ENCODE measurements at regions not wholly inside any gene's neighbourhood (a gene's known extent, or its start where the extent isn't known, plus 50 kb on each side); places are given as distances from the start of the nearest gene placed in this dataset.
A peak's percentile ranks its signal among the peaks of the same experiment; 100 is the strongest.

- TF ChIP-seq NCOA1 (IDR thresholded peaks at IDR 0.05; ENCODE audit: low read depth) = peak; percentile 85
- no peak for TF ChIP-seq ZKSCAN8 (CRISPR knock-in tag; IDR thresholded peaks at IDR 0.05)
- TF ChIP-seq CCNT2 (IDR thresholded peaks at IDR 0.05; ENCODE audit: borderline replicate concordance, extremely low read depth, insufficient read length, low read depth, low read length) = peak; percentile 20
- TF ChIP-seq LCOR (CRISPR knock-in tag; IDR thresholded peaks at IDR 0.05) = no peak
- TF ChIP-seq ATF1 (CRISPR knock-in tag; IDR thresholded peaks at IDR 0.05) = no peak
- TF ChIP-seq ATF1 (tag; IDR thresholded peaks at IDR 0.05) = peak; percentile 62
- no peak for TF ChIP-seq ZNF561 (CRISPR knock-in tag; conservative IDR thresholded peaks at IDR 0.05)
- TF ChIP-seq STAT5A (IDR thresholded peaks at IDR 0.05; ENCODE audit: borderline replicate concordance, low read length) = peak; percentile 99
- no peak for TF ChIP-seq ILF3 (IDR thresholded peaks at IDR 0.05; ENCODE audit: borderline replicate concordance)
- TF ChIP-seq TARDBP (IDR thresholded peaks at IDR 0.05) = no peak
- no peak for TF ChIP-seq SETDB1 (IDR thresholded peaks at IDR 0.05; ENCODE audit: low read length)
- no peak for TF ChIP-seq ZNF280B (CRISPR knock-in tag; IDR thresholded peaks at IDR 0.05)
- no peak for TF ChIP-seq ZFP1 (CRISPR knock-in tag; IDR thresholded peaks at IDR 0.05)
- TF ChIP-seq ZNF398 (CRISPR knock-in tag; IDR thresholded peaks at IDR 0.05) = no peak
- TF ChIP-seq HMGXB4 (CRISPR knock-in tag; IDR thresholded peaks at IDR 0.05) = no peak
- 0 out of 2 replicates have a peak, but pooled peaks have one; percentile 6 for TF ChIP-seq PKNOX1 (IDR thresholded peaks at IDR 0.05)
- no peak for TF ChIP-seq STAG1 (CRISPR knock-in tag; IDR thresholded peaks at IDR 0.05; ENCODE audit: borderline replicate concordance)
- TF ChIP-seq ZNF408 (CRISPR knock-in tag; IDR thresholded peaks at IDR 0.05; ENCODE audit: low read depth) = no peak
- TF ChIP-seq HMBOX1 (IDR thresholded peaks at IDR 0.05) = no peak
- no peak for TF ChIP-seq ZNF699 (CRISPR knock-in tag; IDR thresholded peaks at IDR 0.05; ENCODE audit: insufficient replicate concordance)
- TF ChIP-seq MYC (IDR thresholded peaks at IDR 0.05; ENCODE audit: low read depth, low read length) = no peak; the same call in 1 of the 2 replicates
- no peak for TF ChIP-seq MYC (CRISPR knock-in tag; IDR thresholded peaks at IDR 0.05; ENCODE audit: borderline replicate concordance, low read depth)
- TF ChIP-seq SMAD2 (IDR thresholded peaks at IDR 0.05; ENCODE audit: low read depth, low read length) = no peak
Measured at GRCh38 chr10:3926675-3927525, 141.9 kb upstream of the KLF6 start (continued).

Data from K562 (cell line).